Mesothelial cell of epicardium (in vitro differentiated cells): ENCODE measurements at regions not wholly inside any gene's neighbourhood (a gene's known extent, or its start where the extent isn't known, plus 50 kb on each side); places are given as distances from the start of the nearest gene placed in this dataset.
A peak's percentile ranks its signal among the peaks of the same experiment; 100 is the strongest.

Experiments used
- DNase-seq, 2 experiments: peaks; one replicate each; pipeline ENCODE4 v3.0.0; 2021; ENCODE audit warnings: low spot score in 2 of 2; ENCODE audit not compliant: unreplicated experiment in 2 of 2
- H3K27ac Mint-ChIP-seq: 2 replicates; pipeline ENCODE4 v1.8.0; 2021; ENCODE audit warnings: mixed read lengths
- H3K27me3 Mint-ChIP-seq: 2 replicates; pipeline ENCODE4 v1.8.0; 2021; ENCODE audit warnings: low read depth, mixed read lengths
- H3K36me3 Mint-ChIP-seq: 2 replicates; pipeline ENCODE4 v1.8.0; 2021; ENCODE audit warnings: mixed read lengths
- H3K4me1 Mint-ChIP-seq: 2 replicates; pipeline ENCODE4 v1.8.0; 2021; ENCODE audit warnings: mixed read lengths
- H3K4me3 Mint-ChIP-seq: 2 replicates; pipeline ENCODE4 v1.8.0; 2021; ENCODE audit warnings: mild to moderate bottlenecking, moderate library complexity, mixed read lengths
- H3K9me3 Mint-ChIP-seq: 2 replicates; pipeline ENCODE4 v1.8.0; 2021; ENCODE audit warnings: mixed read lengths
- CTCF ChIP-seq: fragments of 200-600 bp; sonication (generic); IDR thresholded peaks from one replicate; pipeline ENCODE4 v1.5.0; 2021; ENCODE audit warnings: antibody characterized with exemption; ENCODE audit not compliant: unreplicated experiment

GRCh38 chr5:73268826-73269225 lies 95.8 kb downstream of the TMEM174 start:
- TF ChIP-seq CTCF, result no peak
- Mint-ChIP-seq H3K4me3 (no peak overlapping the region), H3K9me3 (no peaks in the 10 kb centered on the region), H3K27ac (no peak overlapping the region), H3K36me3 (no peaks in the 10 kb centered on the region), H3K27me3 (peaks cover 52% of the 10 kb centered on the region), H3K4me1 (peaks cover 2% of the 10 kb centered on the region)
- no peak for DNase-seq

GRCh38 chr5:73267766-73268435 lies 94.9 kb downstream of the TMEM174 start:
- no peak for TF ChIP-seq CTCF
- Mint-ChIP-seq H3K27ac (no peak overlapping the region), H3K27me3 (peaks cover 43% of the 10 kb centered on the region), H3K4me3 (no peak overlapping the region), H3K9me3 (no peaks in the 10 kb centered on the region), H3K36me3 (no peaks in the 10 kb centered on the region), H3K4me1 (peaks cover 2% of the 10 kb centered on the region)
- peak in 1 of 2 experiments; percentile 25 for DNase-seq

- no peaks in the 10 kb centered on the region for H3K9me3 Mint-ChIP-seq
- no peak for TF ChIP-seq CTCF
- peaks cover 41% of the 10 kb centered on the region for H3K27me3 Mint-ChIP-seq
- peak in 1 of 2 experiments; percentile 21 for DNase-seq
- peaks cover 2% of the 10 kb centered on the region for H3K4me1 Mint-ChIP-seq
- no peak overlapping the region for H3K27ac Mint-ChIP-seq
- no peak overlapping the region for H3K4me3 Mint-ChIP-seq
- H3K36me3 Mint-ChIP-seq, result no peaks in the 10 kb centered on the region
Observed at GRCh38 chr5:73266925-73267765, 94.2 kb downstream of the TMEM174 start.

- Mint-ChIP-seq H3K27ac (no peak overlapping the region), H3K36me3 (no peaks in the 10 kb centered on the region), H3K9me3 (no peaks in the 10 kb centered on the region)
Observed at GRCh38 chr5:73266176-73266738, 93.3 kb downstream of the TMEM174 start.

GRCh38 chr5:73265641-73266040 lies 92.6 kb downstream of the TMEM174 start:
- no peak overlapping the region for H3K4me3 Mint-ChIP-seq
- peak in 1 of 2 experiments; percentile 14 for DNase-seq
- H3K36me3 Mint-ChIP-seq, result no peaks in the 10 kb centered on the region
- no peaks in the 10 kb centered on the region for H3K9me3 Mint-ChIP-seq
- H3K27ac Mint-ChIP-seq, result no peak overlapping the region
- H3K27me3 Mint-ChIP-seq, result peaks cover 50% of the 10 kb centered on the region
- H3K4me1 Mint-ChIP-seq, result peaks cover 2% of the 10 kb centered on the region
- no peak for TF ChIP-seq CTCF

More at GRCh38 chr5:73266176-73266738, 93.3 kb downstream of the TMEM174 start:
- Mint-ChIP-seq H3K27me3 (peaks cover 46% of the 10 kb centered on the region), H3K4me1 (peaks cover 2% of the 10 kb centered on the region), H3K4me3 (no peak overlapping the region)
- TF ChIP-seq CTCF, result no peak
- DNase-seq, result peak in 1 of 2 experiments; percentile 16
